ELF-1 (cell line): ENCODE measurements at regions not wholly inside any gene's neighbourhood (a gene's known extent, or its start where the extent isn't known, plus 50 kb on each side); places are given as distances from the start of the nearest gene placed in this dataset.

Source experiments
- DNase-seq: peaks from one replicate; pipeline ENCODE4 v3.0.0-alpha.2; 2016; ENCODE audit warnings: low read depth, low spot score

GRCh38 chr16:72410492-72410891, 238.5 kb upstream of the PMFBP1 start:
- no peak for DNase-seq

- DNase-seq: no peak
Observed at GRCh38 chr16:72409423-72409822, 237.5 kb upstream of the PMFBP1 start.

- no peak for DNase-seq
Observed at GRCh38 chr16:72406390-72406789, 234.4 kb upstream of the PMFBP1 start.

GRCh38 chr16:72404299-72404698, 232.3 kb upstream of the PMFBP1 start:
- no peak for DNase-seq

- DNase-seq: no peak
Observed at GRCh38 chr16:72401084-72401361, 229.1 kb upstream of the PMFBP1 start.

- DNase-seq: peak; percentile 73
Observed at GRCh38 chr16:72400257-72401083, 228.5 kb upstream of the PMFBP1 start.

GRCh38 chr16:72399811-72400210, 227.9 kb upstream of the PMFBP1 start:
- no peak for DNase-seq

GRCh38 chr16:72397876-72398275, 225.9 kb upstream of the PMFBP1 start:
- no peak for DNase-seq

GRCh38 chr16:72394526-72394925, 222.6 kb upstream of the PMFBP1 start:
- DNase-seq: no peak

- no peak for DNase-seq
Observed at GRCh38 chr16:72389791-72390190, 217.8 kb upstream of the PMFBP1 start.

- DNase-seq: no peak
Observed at GRCh38 chr16:72388007-72388406, 216.1 kb upstream of the PMFBP1 start.

GRCh38 chr16:72384651-72385050, 212.7 kb upstream of the PMFBP1 start:
- DNase-seq: no peak

GRCh38 chr16:72380283-72380682, 208.3 kb upstream of the PMFBP1 start:
- no peak for DNase-seq

GRCh38 chr16:72373201-72373600, 201.2 kb upstream of the PMFBP1 start:
- DNase-seq: no peak

GRCh38 chr16:72372087-72373045, 200.4 kb upstream of the PMFBP1 start:
- peak; percentile 31 for DNase-seq

- DNase-seq: peak; percentile 95
Observed at GRCh38 chr16:72371307-72372086, 199.5 kb upstream of the PMFBP1 start.

- no peak for DNase-seq
Observed at GRCh38 chr16:72369274-72369673, 197.3 kb upstream of the PMFBP1 start.

GRCh38 chr16:72367851-72368250, 195.9 kb upstream of the PMFBP1 start:
- DNase-seq: no peak

- no peak for DNase-seq
Observed at GRCh38 chr16:72362973-72363372, 191.0 kb upstream of the PMFBP1 start.

- DNase-seq: no peak
Observed at GRCh38 chr16:72362476-72362875, 190.5 kb upstream of the PMFBP1 start.

- DNase-seq: no peak
Observed at GRCh38 chr16:72357910-72358309, 186.0 kb upstream of the PMFBP1 start.

- DNase-seq: no peak
Observed at GRCh38 chr16:72355561-72355960, 183.6 kb upstream of the PMFBP1 start.
